Erythroblast (primary cell): ENCODE measurements at regions not wholly inside any gene's neighbourhood (a gene's known extent, or its start where the extent isn't known, plus 50 kb on each side); places are given as distances from the start of the nearest gene placed in this dataset.

Experiments used
- GATA1 ChIP-seq: IDR thresholded peaks from 2 replicates; pipeline ENCODE4 v1.6.1; 2011; ENCODE audit warnings: low read depth, mild to moderate bottlenecking, control low read depth, low read length, moderate library complexity
- POLR2A ChIP-seq: IDR thresholded peaks from 2 replicates; pipeline ENCODE4 v1.6.1; 2011; ENCODE audit warnings: mild to moderate bottlenecking, low read length

- TF ChIP-seq POLR2A (no peak), GATA1 (no peak)
These were observed 244.9 kb upstream of the CXCR4 start for GRCh38 chr2:136362676-136363390.
